Keratinocyte (primary cell): ENCODE measurements at regions not wholly inside any gene's neighbourhood (a gene's known extent, or its start where the extent isn't known, plus 50 kb on each side); places are given as distances from the start of the nearest gene placed in this dataset.

ENCODE experiments used
- DNase-seq: peaks from one replicate; pipeline ENCODE4 v3.0.0-alpha.2; 2011; ENCODE audit warnings: low read depth, missing footprints, low spot score
- FAIRE-seq: peaks from 2 replicates; lab custom pipeline; 2011; peaks lifted over from hg19 to GRCh38; lab: Jason Lieb, UNC
- H2AFZ ChIP-seq: 2 replicates; pipeline ENCODE4 v1.6.0; 2012; ENCODE audit warnings: low read length, control low read depth, inconsistent platforms; ENCODE audit not compliant: control insufficient read depth
- H3K27ac ChIP-seq: 2 replicates; pipeline ENCODE4 v1.5.1; 2011; ENCODE audit warnings: low read length; ENCODE audit not compliant: control insufficient read depth, insufficient read depth
- H3K27me3 ChIP-seq: 3 replicates; pipeline ENCODE4 v1.6.0; 2011; ENCODE audit warnings: low read length; ENCODE audit not compliant: control insufficient read depth, insufficient read depth; ENCODE audit errors: extremely low read depth
- H3K36me3 ChIP-seq, 2 experiments: 2 replicates in 1 of 2; 3 replicates in 1 of 2; pipeline ENCODE4 v1.5.1; 2011; ENCODE audit warnings: low read length in 2 of 2, mild to moderate bottlenecking in 1 of 2; ENCODE audit not compliant: control insufficient read depth in 2 of 2, insufficient read depth in 2 of 2; ENCODE audit errors: extremely low read depth in 1 of 2
- H3K4me1 ChIP-seq: 3 replicates; pipeline ENCODE4 v1.5.1; 2011; ENCODE audit warnings: low read length; ENCODE audit not compliant: control insufficient read depth, insufficient read depth; ENCODE audit errors: extremely low read depth
- H3K4me2 ChIP-seq: 3 replicates; pipeline ENCODE4 v1.6.0; 2011; ENCODE audit warnings: low read depth, low read length; ENCODE audit not compliant: control insufficient read depth, insufficient read depth; ENCODE audit errors: extremely low read depth
- H3K4me3 ChIP-seq, 3 experiments: fragments of 200-600 bp in 1 of 3; sonication (generic) in 1 of 3; 2 replicates in 2 of 3; 3 replicates in 1 of 3; pipeline ENCODE4 v1.5.1; 2011 to 2016; ENCODE audit warnings: low read length in 3 of 3, mild to moderate bottlenecking in 3 of 3, control low read depth in 2 of 3, inconsistent platforms in 1 of 3, low read depth in 1 of 3, mixed read lengths in 1 of 3, mixed run types in 1 of 3, moderate library complexity in 1 of 3; ENCODE audit not compliant: control insufficient read depth in 2 of 3, insufficient read depth in 2 of 3; ENCODE audit errors: extremely low read depth in 1 of 3
- H3K79me2 ChIP-seq: 2 replicates; pipeline ENCODE4 v1.6.0; 2012; ENCODE audit warnings: low read length; ENCODE audit not compliant: control insufficient read depth, insufficient read depth
- H3K9ac ChIP-seq: 3 replicates; pipeline ENCODE4 v1.6.0; 2011; ENCODE audit warnings: low read length; ENCODE audit not compliant: control insufficient read depth, insufficient read depth; ENCODE audit errors: extremely low read depth
- H3K9me1 ChIP-seq: 3 replicates; pipeline ENCODE4 v1.6.0; 2011; ENCODE audit warnings: low read length; ENCODE audit not compliant: control insufficient read depth, insufficient read depth; ENCODE audit errors: extremely low read depth
- H3K9me3 ChIP-seq: 2 replicates; pipeline ENCODE4 v1.5.1; 2012; ENCODE audit warnings: low read depth, low read length; ENCODE audit not compliant: control insufficient read depth
- H4K20me1 ChIP-seq: 3 replicates; pipeline ENCODE4 v1.6.0; 2011; ENCODE audit warnings: low read length; ENCODE audit not compliant: control insufficient read depth, insufficient read depth; ENCODE audit errors: extremely low read depth
- CTCF ChIP-seq, 3 experiments: IDR thresholded peaks in 1 of 3; conservative IDR thresholded peaks in 1 of 3; optimal IDR thresholded peaks in 1 of 3; 2 replicates in 2 of 3; 3 replicates in 1 of 3; pipeline versions ENCODE3 to v1.5.1; 2011; ENCODE audit warnings: low read length in 3 of 3, mild to moderate bottlenecking in 3 of 3, moderate library complexity in 2 of 3, control low read depth in 1 of 3, inconsistent platforms in 1 of 3; ENCODE audit not compliant: insufficient read depth in 2 of 3; ENCODE audit errors: extremely low read depth in 1 of 3
- EZH2 ChIP-seq: IDR thresholded peaks from one replicate; pipeline ENCODE4 v1.6.1; 2012; ENCODE audit warnings: inconsistent platforms, mild to moderate bottlenecking, low read length, moderate library complexity
- dilution Hi-C: fragments of 300-500 bp; cut with MboI; formaldehyde crosslinking; loops from one replicate; pipeline ENCODE4 v1.7.0; 2020; ENCODE audit warnings: low sequenced_read_pairs; ENCODE audit not compliant: extremely low pct_ligation_motif_present

DNA sequence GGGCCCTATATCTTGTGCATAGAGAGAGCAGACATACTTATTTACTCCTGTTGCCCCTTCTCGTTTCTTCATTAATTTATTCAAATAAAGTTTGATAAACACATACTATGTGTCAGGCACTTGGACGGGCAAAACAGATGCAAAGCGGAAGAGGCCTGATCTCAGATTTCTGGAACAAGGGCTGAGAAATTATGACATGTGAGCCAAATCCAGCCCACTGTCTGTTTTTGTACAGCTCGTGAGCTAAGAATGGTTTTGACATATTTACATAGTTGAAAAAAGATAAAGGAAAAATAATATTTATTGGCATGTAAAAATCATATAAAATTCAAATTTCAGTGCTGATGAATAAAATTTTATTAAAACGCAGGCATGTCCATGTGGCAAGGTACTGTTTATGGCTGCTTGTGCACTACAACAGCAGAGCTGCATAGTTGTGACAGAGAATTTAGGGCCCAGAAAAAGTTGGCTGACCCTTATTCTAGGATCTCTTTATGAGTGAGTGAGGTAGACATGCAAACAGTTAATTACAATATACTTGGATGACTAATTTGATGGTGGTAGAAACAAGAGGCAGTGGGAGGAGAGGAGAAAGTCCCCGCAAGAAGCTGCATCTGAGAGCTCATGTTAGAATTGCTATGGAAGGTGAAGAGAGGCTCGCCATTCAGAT is 68.1 kb upstream of the ITPRID1 start:
- Histone ChIP-seq H3K27ac (no peak overlapping the region), H3K4me1 (no peaks in the 10 kb centered on the region), H3K9me1 (no peaks in the 10 kb centered on the region), H3K9ac (no peak overlapping the region), H3K9me3 (no peaks in the 10 kb centered on the region), H3K36me3 (no peaks in the 10 kb centered on the region), H3K79me2 (no peaks in the 10 kb centered on the region), H2AFZ (no peak overlapping the region), H3K4me2 (no peak overlapping the region), H3K4me3 (no peak overlapping the region), H3K27me3 (no peaks in the 10 kb centered on the region), H4K20me1 (no peaks in the 10 kb centered on the region)
- TF ChIP-seq EZH2 = no peak
- no peak for TF ChIP-seq CTCF (optimal IDR thresholded peaks at IDR 0.05 in 1 of 3, IDR thresholded peaks at IDR 0.05 in 1 of 3, conservative IDR thresholded peaks at IDR 0.05 in 1 of 3; ENCODE audit: extremely low read depth in 1 of 3, insufficient read depth in 2 of 3, low read length in 3 of 3)
- dilution Hi-C loops = no loop called here
- FAIRE-seq (no peak), DNase-seq (no peak)

DNA sequence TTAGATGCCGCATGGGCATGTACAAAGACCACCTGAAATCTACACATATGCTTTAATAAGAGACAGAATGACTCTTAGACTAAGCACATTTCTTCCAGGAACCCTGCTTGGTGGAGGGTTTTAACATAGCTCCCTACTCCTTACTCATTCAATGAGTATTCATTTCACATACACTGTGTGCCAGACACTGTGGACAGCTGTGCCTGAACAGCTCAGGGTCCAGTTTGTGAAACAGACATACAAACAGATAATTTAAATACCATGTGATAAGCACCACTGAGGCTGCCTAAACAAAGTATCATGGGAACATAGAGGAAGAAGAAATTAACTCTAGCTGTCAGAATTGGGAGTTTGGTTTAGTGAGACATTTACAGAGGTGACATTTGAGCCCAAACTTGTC is 65.2 kb upstream of the ITPRID1 start:
- Histone ChIP-seq H3K4me2 (no peak overlapping the region), H3K79me2 (no peaks in the 10 kb centered on the region), H3K9me1 (no peaks in the 10 kb centered on the region), H3K9ac (no peak overlapping the region), H3K27me3 (no peaks in the 10 kb centered on the region), H3K4me3 (no peak overlapping the region), H3K36me3 (no peaks in the 10 kb centered on the region), H4K20me1 (no peaks in the 10 kb centered on the region), H3K27ac (no peak overlapping the region), H3K4me1 (no peaks in the 10 kb centered on the region), H2AFZ (no peak overlapping the region), H3K9me3 (no peaks in the 10 kb centered on the region)
- dilution Hi-C loops = no loop called here
- no peak for DNase-seq
- TF ChIP-seq CTCF (optimal IDR thresholded peaks at IDR 0.05 in 1 of 3, IDR thresholded peaks at IDR 0.05 in 1 of 3, conservative IDR thresholded peaks at IDR 0.05 in 1 of 3; ENCODE audit: extremely low read depth in 1 of 3, insufficient read depth in 2 of 3, low read length in 3 of 3) (no peak), EZH2 (no peak)
- FAIRE-seq = no peak
